ENCODE measurements at regions not wholly inside any gene's neighbourhood (a gene's known extent, or its start where the extent isn't known, plus 50 kb on each side); places are given as distances from the start of the nearest gene placed in this dataset.
"Not testable (repeated sequence)": the region's sequence is repeated elsewhere in the genome, so short reads cannot be mapped to it uniquely, and the experiment has no call there.

- DNase-seq (ENCODE audit: low read depth in 2 of 2): no peak
These were observed 91.3 kb upstream of the KCTD7 start for GRCh38 chr7:66537380-66537779.

GRCh38 chr7:66537876-66538275 lies 90.8 kb upstream of the KCTD7 start:
- no peak for DNase-seq (ENCODE audit: low read depth in 2 of 2)

DNA sequence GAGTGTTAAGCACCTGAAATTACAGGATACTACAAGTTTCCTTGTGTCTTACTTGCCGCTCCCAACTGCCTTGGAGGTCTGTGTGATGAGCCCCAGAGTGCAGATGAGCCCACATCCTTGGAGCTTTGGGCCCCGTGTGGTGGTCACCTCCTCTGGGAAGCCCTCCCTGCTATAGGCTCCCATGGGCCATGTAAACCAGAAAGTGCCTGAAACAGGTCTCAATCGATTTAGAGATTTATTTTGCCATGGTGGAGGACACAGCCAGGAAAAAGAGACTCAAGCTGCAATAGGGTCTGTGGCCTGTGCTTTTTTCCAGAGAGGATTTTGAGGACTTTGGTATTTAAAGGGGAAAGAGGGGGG lies 89.4 kb upstream of the KCTD7 start:
- no peak for DNase-seq (ENCODE audit: low read depth in 2 of 2)

GRCh38 chr7:66539902-66540375 lies 88.7 kb upstream of the KCTD7 start:
- DNase-seq (ENCODE audit: low read depth in 2 of 2): no peak

DNA sequence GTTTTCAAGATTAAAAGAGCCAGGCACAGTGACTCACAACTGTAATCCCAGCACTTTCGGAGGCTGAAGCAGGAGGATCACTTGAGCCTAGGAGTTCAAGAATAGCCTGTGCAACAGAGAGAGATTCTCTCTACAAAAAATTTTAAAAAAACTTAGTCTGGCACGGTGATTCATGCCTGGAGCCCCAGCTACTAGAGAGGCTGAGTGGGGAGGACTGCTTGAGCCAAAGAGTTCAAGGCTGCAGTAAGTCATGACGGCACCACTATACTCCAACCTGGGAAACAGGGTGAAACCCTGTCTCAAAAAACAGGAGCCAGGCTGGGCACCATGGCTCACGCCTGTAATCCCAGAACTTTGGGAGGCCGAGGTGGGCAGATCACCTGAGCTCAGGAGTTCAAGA lies 86.6 kb upstream of the KCTD7 start:
- DNase-seq (ENCODE audit: low read depth in 2 of 2): no peak

GRCh38 chr7:66542528-66543269 lies 86.0 kb upstream of the KCTD7 start:
- no peak for DNase-seq (ENCODE audit: low read depth in 2 of 2)

DNA sequence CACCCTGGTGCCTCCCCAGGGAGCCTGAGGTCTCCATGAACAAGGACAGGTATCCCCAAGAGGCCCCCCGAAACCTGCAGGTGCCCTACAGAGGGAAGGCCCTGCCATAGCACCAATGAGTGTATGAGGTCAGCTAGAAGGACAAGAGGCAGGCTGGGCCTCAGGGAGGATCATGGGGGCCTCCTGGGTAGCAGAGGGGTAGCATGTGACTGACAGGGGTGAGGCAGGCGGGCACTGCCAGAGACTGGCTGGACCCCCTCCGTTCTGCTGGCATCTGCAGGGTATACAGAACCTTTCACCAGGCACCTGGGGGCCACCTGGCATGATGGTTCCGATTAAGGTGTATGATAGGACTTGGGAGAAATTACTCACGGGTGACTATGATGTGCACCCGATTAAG lies 79.2 kb upstream of the KCTD7 start:
- DNase-seq (ENCODE audit: low read depth in 2 of 2): no peak

DNA sequence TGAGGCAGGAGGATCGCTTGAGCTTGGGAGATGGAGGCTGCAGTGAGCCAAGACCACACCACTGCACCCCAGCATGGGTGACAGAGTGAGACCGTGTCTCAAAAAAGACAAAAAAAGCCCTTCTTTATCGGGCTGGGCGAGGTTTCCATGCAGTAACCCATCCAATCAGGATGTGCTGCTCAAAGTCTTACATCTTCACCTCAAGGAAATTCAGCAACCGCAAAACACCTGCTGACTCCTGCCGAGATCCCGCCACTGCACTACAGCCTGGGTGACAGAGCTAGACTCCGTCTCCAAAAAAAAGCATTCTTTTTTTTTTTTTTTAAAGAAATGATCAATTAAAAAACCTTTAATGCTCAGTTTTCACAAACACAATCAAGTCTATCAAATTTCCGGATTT lies 75.7 kb upstream of the KCTD7 start:
- no peak for DNase-seq (ENCODE audit: low read depth in 2 of 2)

- DNase-seq (ENCODE audit: low read depth in 2 of 2): not testable (repeated sequence)
These were observed 75.0 kb upstream of the KCTD7 start for GRCh38 chr7:66553675-66554074.

- not testable (repeated sequence) for DNase-seq (ENCODE audit: low read depth in 2 of 2)
These were observed 74.4 kb upstream of the KCTD7 start for GRCh38 chr7:66554291-66554690.

DNA sequence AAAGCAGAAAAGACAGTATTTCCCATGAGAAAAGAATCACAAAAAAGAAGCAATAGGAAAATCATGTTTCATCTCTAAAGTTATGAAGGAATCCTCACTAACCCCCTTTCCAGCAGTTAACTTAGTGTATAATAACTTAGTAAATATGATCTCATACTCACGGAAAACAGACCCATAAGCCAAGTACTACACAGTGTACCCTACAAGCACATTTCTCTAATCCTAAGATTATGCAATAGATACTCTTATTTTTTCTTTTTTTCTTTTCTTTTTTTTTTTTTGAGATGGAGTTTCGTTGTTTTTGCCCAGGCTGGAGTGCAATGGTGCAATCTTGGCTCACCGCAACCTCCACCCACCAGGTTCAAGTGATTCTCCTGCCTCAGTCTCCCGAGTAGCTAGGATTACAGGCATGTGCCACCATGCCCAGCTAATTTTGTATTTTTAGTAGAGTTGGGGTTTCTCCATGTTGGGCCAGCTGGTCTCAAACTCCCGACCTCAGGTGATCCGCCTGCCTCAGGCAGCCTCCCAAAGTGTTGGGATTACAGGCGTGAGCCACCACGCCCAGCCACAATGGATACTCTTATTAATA lies 73.7 kb upstream of the KCTD7 start:
- not testable (repeated sequence) for DNase-seq (ENCODE audit: low read depth in 2 of 2)

- no peak for DNase-seq (ENCODE audit: low read depth in 2 of 2)
These were observed 72.5 kb upstream of the KCTD7 start for GRCh38 chr7:66556177-66556548.

- DNase-seq (ENCODE audit: low read depth in 2 of 2): no peak
These were observed 72.0 kb upstream of the KCTD7 start for GRCh38 chr7:66556549-66557213.

GRCh38 chr7:66557214-66558200 lies 71.2 kb upstream of the KCTD7 start:
- peak; percentile 24 to 40 for DNase-seq (ENCODE audit: low read depth in 2 of 2)

DNA sequence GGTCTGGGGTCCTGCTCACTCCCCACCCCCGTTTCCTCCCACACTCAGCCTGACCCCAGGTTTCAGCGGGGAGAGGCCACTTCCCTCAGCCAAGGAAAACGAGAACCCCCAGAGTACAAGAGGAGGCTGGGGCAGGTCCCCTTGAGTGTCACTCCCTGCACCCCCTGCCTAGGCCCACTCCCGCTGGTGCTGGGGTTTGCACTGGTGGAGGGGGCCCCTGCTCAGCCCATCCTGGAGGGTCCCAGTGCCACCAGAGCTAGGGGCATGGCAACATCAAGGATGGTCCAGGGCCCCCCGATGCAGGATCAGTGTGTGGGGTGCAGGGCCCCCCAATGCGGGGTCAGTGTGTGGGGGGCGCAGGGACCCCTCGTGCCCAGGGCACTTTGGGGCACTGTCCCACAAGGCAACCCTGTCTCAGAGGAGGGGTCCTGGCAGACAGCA lies 70.5 kb upstream of the KCTD7 start:
- no peak for DNase-seq (ENCODE audit: low read depth in 2 of 2)

GRCh38 chr7:66558660-66559465 lies 69.8 kb upstream of the KCTD7 start:
- no peak for DNase-seq (ENCODE audit: low read depth in 2 of 2)

GRCh38 chr7:66564045-66564444 lies 64.6 kb upstream of the KCTD7 start:
- no peak for DNase-seq (ENCODE audit: low read depth in 2 of 2)

DNA sequence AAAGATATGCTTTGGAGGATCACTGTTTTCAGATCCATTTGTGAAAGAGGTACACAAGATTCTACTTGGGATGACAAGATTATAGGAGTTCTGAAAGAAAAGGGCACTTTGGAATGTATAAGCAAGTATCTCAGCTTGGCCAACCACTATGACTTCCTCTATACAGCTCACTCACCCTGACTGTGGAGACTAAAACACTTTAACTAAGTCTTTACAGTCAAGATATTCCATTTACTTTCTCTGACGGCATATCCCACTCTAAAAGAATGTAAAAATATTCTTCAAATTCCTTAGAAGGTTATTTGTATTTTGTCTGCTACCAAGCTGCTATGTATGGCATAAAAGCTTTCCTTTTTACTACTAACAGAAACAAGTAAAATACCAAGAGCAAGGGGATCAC lies 58.5 kb upstream of the KCTD7 start:
- not testable (repeated sequence) for DNase-seq (ENCODE audit: low read depth in 2 of 2)

DNA sequence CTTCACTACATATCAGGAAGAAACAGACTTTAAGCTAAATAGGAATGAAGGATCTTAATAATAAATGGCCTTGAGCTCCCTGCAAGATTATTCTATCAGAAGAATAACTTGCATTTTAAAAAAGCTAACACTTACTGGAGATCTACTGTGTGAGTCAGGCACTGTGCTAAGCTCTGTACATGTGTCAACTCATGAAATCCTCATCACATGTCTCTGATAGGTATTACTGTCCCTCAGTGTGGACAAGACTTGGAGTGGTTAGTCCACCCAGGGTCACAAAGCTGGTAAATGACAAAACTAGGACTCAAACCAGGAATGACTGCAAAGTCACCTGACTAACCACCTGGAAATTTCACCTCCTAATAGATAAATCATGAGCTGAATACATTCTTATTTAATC lies 57.1 kb upstream of the KCTD7 start:
- DNase-seq (ENCODE audit: low read depth in 2 of 2): no peak

DNA sequence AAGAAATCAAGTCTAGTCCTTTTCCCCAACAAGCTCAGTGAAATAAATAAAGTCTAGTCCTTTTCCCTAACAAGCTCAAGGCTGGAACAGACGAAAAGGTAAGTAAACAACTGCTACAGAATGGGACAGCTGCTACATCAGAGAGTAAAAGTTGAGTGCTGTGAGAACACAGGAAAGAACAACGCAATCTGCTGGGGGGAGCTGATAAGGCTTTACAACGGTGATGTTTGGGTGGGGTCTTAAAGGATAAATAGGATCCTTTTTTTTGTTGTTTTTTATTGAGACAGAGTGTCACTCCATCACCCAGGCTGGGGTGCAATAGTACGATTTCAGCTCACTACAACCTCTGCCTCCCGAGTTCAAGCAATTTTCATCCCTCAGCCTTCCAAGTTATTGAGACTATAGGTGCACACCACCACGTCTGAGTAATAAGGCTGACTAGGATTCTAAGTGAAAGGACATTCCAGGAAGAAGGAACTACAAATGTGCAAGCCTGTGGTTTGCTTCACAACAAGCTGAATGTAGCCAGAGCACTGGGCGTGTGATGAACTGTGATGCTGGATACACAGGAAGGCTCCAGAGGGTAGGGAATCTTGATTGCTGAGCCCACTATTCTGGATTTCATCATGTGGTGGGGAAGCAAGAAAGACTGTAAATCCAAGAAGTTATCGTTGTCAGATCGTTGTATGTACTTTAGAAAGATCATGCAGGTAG lies 54.7 kb upstream of the KCTD7 start:
- not testable (repeated sequence) for DNase-seq (ENCODE audit: low read depth in 2 of 2)
